Osteocyte (in vitro differentiated cells): ENCODE measurements at regions not wholly inside any gene's neighbourhood (a gene's known extent, or its start where the extent isn't known, plus 50 kb on each side); places are given as distances from the start of the nearest gene placed in this dataset.

Experiments used
- DNase-seq: peaks from one replicate; pipeline ENCODE4 v3.0.0; 2021; ENCODE audit warnings: mixed read lengths; ENCODE audit not compliant: unreplicated experiment; ENCODE audit errors: extremely low spot score
- H3K27ac Mint-ChIP-seq: one replicate; pipeline ENCODE4 v1.8.0; 2021; ENCODE audit warnings: mild to moderate bottlenecking, mixed read lengths; ENCODE audit not compliant: unreplicated experiment
- H3K27me3 Mint-ChIP-seq: one replicate; pipeline ENCODE4 v1.8.0; 2021; ENCODE audit warnings: mixed read lengths; ENCODE audit not compliant: unreplicated experiment
- H3K36me3 Mint-ChIP-seq: one replicate; pipeline ENCODE4 v1.8.0; 2021; ENCODE audit warnings: mixed read lengths; ENCODE audit not compliant: unreplicated experiment
- H3K4me1 Mint-ChIP-seq: one replicate; pipeline ENCODE4 v1.8.0; 2021; ENCODE audit warnings: mixed read lengths; ENCODE audit not compliant: unreplicated experiment
- H3K4me3 Mint-ChIP-seq: one replicate; pipeline ENCODE4 v1.8.0; 2021; ENCODE audit warnings: mild to moderate bottlenecking, moderate library complexity, mixed read lengths; ENCODE audit not compliant: unreplicated experiment
- H3K9me3 Mint-ChIP-seq: one replicate; pipeline ENCODE4 v1.8.0; 2021; ENCODE audit warnings: mixed read lengths; ENCODE audit not compliant: unreplicated experiment
- TF ChIP-seq, protein P1 (sequence below): fragments of 200-600 bp; sonication (generic); IDR thresholded peaks from 2 replicates; pipeline ENCODE4 v1.5.0; 2021; ENCODE audit warnings: antibody characterized with exemption, mild to moderate bottlenecking, moderate library complexity

DNA sequence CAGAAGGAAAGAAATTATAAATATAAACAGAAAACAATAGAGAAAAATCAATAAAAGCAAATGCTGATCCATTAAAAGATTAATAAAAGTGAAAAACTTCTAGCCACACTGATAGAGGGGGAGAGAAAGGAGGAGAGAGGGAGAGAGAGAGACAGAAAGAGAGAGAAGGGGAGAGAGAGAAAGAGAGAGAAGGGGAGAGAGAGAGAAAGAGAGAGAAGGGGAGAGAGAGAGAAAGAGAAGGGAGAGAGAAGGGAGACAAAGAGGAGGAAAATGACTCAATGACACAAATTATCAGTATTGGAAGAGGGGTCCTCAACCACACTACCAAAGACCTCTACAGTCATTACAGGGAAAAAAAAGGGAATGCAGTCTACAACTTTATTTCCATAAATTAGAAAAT, 94.4 kb upstream of the VIPR2 start:
- Mint-ChIP-seq H3K27ac (no peak overlapping the region), H3K36me3 (no peaks in the 10 kb centered on the region), H3K4me3 (no peak overlapping the region), H3K9me3 (no peaks in the 10 kb centered on the region), H3K4me1 (no peaks in the 10 kb centered on the region), H3K27me3 (no peaks in the 10 kb centered on the region)
- TF ChIP-seq, protein P1, sequence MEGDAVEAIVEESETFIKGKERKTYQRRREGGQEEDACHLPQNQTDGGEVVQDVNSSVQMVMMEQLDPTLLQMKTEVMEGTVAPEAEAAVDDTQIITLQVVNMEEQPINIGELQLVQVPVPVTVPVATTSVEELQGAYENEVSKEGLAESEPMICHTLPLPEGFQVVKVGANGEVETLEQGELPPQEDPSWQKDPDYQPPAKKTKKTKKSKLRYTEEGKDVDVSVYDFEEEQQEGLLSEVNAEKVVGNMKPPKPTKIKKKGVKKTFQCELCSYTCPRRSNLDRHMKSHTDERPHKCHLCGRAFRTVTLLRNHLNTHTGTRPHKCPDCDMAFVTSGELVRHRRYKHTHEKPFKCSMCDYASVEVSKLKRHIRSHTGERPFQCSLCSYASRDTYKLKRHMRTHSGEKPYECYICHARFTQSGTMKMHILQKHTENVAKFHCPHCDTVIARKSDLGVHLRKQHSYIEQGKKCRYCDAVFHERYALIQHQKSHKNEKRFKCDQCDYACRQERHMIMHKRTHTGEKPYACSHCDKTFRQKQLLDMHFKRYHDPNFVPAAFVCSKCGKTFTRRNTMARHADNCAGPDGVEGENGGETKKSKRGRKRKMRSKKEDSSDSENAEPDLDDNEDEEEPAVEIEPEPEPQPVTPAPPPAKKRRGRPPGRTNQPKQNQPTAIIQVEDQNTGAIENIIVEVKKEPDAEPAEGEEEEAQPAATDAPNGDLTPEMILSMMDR = no peak
- no peak for DNase-seq

DNA sequence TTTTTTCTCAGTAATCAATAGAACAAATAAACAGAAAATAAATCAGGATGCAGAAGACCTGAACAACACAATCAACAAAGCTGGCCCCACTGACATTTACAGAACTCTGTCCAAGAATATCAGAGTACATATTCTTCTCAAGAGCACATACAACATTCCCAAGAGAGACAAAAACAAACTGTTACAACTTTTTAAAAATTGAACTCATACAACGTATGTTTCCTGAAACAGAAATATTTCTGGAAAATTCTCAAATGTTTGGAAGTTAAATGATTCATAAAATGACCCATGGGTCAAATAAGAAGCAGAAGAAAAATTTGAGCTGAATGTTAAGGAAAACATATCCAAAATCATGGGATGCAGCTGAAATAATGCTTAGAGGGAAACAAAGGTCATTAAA, 93.9 kb upstream of the VIPR2 start:
- TF ChIP-seq, protein P1 = no peak
- H3K27ac Mint-ChIP-seq = no peak overlapping the region
- no peaks in the 10 kb centered on the region for H3K27me3 Mint-ChIP-seq
- H3K36me3 Mint-ChIP-seq = no peaks in the 10 kb centered on the region
- DNase-seq = no peak
- H3K4me1 Mint-ChIP-seq = no peaks in the 10 kb centered on the region
- no peaks in the 10 kb centered on the region for H3K9me3 Mint-ChIP-seq
- no peak overlapping the region for H3K4me3 Mint-ChIP-seq

DNA sequence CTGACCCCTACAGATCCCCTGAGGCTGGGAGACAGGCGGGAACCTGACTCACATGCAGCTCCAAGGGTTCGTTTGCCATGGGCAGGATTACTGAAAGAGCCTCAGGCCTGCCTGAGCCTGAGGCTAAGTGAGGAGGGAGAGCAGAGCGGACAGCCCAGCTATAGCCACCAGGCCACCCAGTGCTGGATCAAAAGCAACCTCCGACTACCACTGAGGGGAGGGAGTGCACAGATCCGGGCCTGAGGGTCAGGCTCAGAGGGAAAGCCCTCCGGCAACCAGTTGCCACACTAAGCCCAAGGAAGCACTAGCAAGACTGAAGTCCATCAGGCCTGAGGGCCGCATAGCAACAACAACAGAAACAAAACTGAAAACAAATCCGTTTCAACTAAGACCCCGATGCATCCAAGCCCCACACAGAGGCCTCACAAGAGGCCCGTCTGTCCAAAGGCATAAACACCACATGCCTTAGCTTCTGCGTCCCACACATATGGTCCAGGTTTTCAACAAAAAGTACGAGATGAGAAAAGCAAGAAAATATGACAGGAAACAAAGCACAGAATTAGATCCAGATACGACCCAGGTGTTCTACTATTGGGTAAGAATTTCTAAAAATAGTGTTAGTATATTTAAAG, 92.5 kb upstream of the VIPR2 start:
- H3K27me3 Mint-ChIP-seq = no peaks in the 10 kb centered on the region
- peaks cover 2% of the 10 kb centered on the region for H3K9me3 Mint-ChIP-seq

DNA sequence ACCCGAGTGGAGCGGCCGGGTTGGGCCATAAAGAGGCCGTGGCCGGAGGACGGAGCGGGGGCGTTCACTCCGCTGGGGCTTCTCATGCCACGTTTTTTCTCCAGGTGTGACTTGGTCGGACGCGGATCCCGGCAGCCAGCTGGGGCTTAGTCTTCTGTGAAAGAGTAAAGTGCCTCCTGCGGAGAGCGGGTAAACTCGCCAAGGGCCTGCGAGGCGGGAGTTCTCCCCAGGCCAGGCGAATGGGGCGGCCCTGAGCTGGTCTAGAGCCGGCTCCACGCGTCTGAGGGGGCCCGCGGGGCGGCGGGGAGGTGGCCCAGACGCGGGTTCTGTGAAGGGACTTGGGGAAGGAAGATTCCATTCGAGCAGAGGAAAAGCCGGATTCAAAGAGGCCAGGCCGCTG, 86.3 kb upstream of the VIPR2 start:
- no peaks in the 10 kb centered on the region for H3K4me1 Mint-ChIP-seq
- TF ChIP-seq, protein P1 = no peak
- no peaks in the 10 kb centered on the region for H3K36me3 Mint-ChIP-seq
- no peaks in the 10 kb centered on the region for H3K27me3 Mint-ChIP-seq
- H3K9me3 Mint-ChIP-seq = peaks cover 14% of the 10 kb centered on the region
- H3K27ac Mint-ChIP-seq = no peak overlapping the region
- DNase-seq = no peak
- H3K4me3 Mint-ChIP-seq = no peak overlapping the region

More for the DNA sequence above, 92.5 kb upstream of the VIPR2 start:
- DNase-seq = no peak
- TF ChIP-seq, protein P1 = no peak
- Mint-ChIP-seq H3K4me1 (no peaks in the 10 kb centered on the region), H3K4me3 (no peak overlapping the region), H3K36me3 (no peaks in the 10 kb centered on the region), H3K27ac (no peak overlapping the region)

DNA sequence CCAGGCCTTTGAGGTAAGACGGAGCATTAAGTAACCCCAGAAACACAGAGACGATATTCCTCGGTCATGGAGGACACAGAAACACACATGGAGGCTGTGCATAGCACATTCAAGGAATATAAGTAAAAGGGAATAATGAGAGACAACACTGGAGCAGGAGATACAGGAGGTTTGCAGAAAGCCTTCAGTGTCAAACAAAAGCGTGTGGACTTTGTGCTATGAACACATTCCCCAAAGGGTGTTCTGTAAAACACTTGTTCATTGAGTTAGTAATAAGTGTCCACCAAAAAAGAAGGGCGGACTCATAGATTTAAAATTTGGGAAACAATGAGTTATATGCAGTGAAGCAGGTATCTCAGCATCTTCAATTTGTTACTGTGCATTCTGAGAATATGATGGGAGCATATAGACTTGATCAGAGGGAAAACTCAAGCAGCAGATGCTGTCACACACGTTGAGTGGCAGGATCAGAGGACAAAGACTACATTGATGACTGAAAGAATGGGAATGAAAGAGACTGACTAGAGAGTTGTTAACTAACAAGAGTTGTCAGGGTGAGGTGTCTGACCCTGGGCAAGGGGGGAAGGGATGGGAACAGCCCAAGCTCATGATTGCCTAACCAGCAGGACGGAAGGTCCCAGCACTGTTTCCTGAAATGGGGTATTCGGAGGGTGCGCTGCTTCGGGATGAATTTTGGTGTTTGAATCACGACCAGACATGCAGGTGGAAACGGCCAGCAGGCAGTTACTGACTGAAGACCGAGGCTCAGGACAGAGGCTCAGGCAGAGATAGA, 85.2 kb upstream of the VIPR2 start:
- Mint-ChIP-seq H3K4me3 (no peak overlapping the region), H3K36me3 (no peaks in the 10 kb centered on the region), H3K9me3 (peaks cover 14% of the 10 kb centered on the region), H3K27me3 (no peaks in the 10 kb centered on the region), H3K27ac (no peak overlapping the region), H3K4me1 (no peaks in the 10 kb centered on the region)
- TF ChIP-seq, protein P1 = no peak
- no peak for DNase-seq
